ENCODE measurements at regions not wholly inside any gene's neighbourhood (a gene's known extent, or its start where the extent isn't known, plus 50 kb on each side); places are given as distances from the start of the nearest gene placed in this dataset.

GRCh38 chr7:41470081-41470480 is 232.8 kb downstream of the INHBA start:
- TF ChIP-seq CTCF (IDR thresholded peaks at IDR 0.05; ENCODE audit: insufficient read depth, low read depth, low read length): no peak

DNA sequence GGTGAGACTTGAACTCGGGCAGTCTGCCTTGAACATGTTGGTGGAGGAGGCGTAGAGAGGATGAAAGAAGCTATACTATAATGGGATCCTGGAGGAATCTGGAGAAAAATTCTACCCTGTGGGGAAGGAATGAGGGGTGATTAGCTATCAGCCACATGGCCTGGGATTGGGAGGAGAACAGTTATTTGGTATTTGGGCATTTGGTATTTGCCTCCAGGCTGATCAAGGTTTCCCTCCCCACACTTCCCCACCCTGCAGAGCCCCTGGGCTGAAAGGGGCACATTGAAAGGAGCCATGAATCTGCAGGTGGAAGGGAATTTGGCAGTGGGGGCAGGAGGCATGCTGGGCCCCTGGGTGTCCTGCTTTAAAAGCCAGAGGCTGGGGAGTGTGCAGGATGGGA is 235.3 kb downstream of the INHBA start:
- no peak for TF ChIP-seq CTCF (IDR thresholded peaks at IDR 0.05; ENCODE audit: insufficient read depth, low read depth, low read length)
- no peak overlapping the region for H3K4me3 ChIP-seq (ENCODE audit: low read depth, low read length)
- no peak for DNase-seq (ENCODE audit: low read depth)

More at GRCh38 chr7:41470081-41470480, 232.8 kb downstream of the INHBA start:
- H3K4me3 ChIP-seq (ENCODE audit: low read depth, low read length): no peak overlapping the region
- no peak for DNase-seq (ENCODE audit: low read depth)

GRCh38 chr7:41466760-41467384 is 236.0 kb downstream of the INHBA start:
- DNase-seq (ENCODE audit: low read depth): no peak
- H3K4me3 ChIP-seq (ENCODE audit: low read depth, low read length): no peak overlapping the region
- TF ChIP-seq CTCF (IDR thresholded peaks at IDR 0.05; ENCODE audit: insufficient read depth, low read depth, low read length): no peak

- DNase-seq (ENCODE audit: low read depth): no peak
- no peak overlapping the region for H3K4me3 ChIP-seq (ENCODE audit: low read depth, low read length)
- TF ChIP-seq CTCF (IDR thresholded peaks at IDR 0.05; ENCODE audit: insufficient read depth, low read depth, low read length): no peak
Measured at GRCh38 chr7:41465571-41465970, 237.3 kb downstream of the INHBA start.

- TF ChIP-seq CTCF (IDR thresholded peaks at IDR 0.05; ENCODE audit: insufficient read depth, low read depth, low read length): no peak
- DNase-seq (ENCODE audit: low read depth): no peak
Measured at GRCh38 chr7:41463770-41464470, 239.0 kb downstream of the INHBA start.

DNA sequence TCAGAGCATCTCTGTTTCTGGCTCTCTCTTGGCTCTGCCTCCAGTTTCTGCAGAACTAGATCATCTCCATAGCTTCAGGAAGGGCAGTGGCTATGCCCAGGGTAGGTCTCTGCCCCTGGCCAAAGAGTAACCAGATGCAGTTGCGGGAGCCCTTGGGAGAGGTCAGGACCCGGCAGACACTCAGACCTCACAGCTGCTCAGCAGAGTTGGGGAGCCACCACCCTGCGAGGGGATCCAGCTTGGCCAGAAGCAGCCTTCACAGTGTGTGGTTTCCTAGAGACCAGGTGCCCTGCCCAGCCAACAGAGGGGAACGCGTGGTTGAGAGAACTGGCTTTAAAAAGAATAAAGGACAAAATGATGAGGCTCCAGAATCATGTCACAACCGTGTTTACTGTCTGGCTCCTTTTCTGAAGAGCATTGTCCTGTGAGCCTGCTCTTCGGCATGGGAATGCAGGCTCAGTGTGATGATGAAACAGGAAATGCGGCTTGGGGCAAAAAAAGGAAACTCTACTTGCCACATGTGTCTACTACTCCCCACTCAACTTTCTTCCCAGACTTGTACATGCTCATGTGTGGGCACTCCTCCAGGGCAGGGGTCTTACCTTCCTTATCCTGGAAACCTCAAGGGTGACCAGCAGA is 243.1 kb downstream of the INHBA start:
- peak; percentile 17 for DNase-seq (ENCODE audit: low read depth)
- no peak overlapping the region for H3K4me3 ChIP-seq (ENCODE audit: low read depth, low read length)
- no peak for TF ChIP-seq CTCF (IDR thresholded peaks at IDR 0.05; ENCODE audit: insufficient read depth, low read depth, low read length)

More at GRCh38 chr7:41463770-41464470, 239.0 kb downstream of the INHBA start:
- H3K4me3 ChIP-seq (ENCODE audit: low read depth, low read length): no peak overlapping the region
